ENCODE measurements at regions not wholly inside any gene's neighbourhood (a gene's known extent, or its start where the extent isn't known, plus 50 kb on each side); places are given as distances from the start of the nearest gene placed in this dataset.

GRCh38 chr5:33287242-33287641 is 153.5 kb upstream of the TARS1 start:
- TF ChIP-seq, protein P1, sequence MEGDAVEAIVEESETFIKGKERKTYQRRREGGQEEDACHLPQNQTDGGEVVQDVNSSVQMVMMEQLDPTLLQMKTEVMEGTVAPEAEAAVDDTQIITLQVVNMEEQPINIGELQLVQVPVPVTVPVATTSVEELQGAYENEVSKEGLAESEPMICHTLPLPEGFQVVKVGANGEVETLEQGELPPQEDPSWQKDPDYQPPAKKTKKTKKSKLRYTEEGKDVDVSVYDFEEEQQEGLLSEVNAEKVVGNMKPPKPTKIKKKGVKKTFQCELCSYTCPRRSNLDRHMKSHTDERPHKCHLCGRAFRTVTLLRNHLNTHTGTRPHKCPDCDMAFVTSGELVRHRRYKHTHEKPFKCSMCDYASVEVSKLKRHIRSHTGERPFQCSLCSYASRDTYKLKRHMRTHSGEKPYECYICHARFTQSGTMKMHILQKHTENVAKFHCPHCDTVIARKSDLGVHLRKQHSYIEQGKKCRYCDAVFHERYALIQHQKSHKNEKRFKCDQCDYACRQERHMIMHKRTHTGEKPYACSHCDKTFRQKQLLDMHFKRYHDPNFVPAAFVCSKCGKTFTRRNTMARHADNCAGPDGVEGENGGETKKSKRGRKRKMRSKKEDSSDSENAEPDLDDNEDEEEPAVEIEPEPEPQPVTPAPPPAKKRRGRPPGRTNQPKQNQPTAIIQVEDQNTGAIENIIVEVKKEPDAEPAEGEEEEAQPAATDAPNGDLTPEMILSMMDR (IDR thresholded peaks at IDR 0.05; ENCODE audit: low read depth, low read length): no peak
- no peaks in the 10 kb centered on the region for H3K27me3 ChIP-seq
- DNase-seq: no peak
- no peaks in the 10 kb centered on the region for H3K9me3 ChIP-seq
- no peaks in the 10 kb centered on the region for H3K4me1 ChIP-seq
- H3K4me3 ChIP-seq (ENCODE audit: low read depth, low read length): no peak overlapping the region
- no peaks in the 10 kb centered on the region for H3K36me3 ChIP-seq

DNA sequence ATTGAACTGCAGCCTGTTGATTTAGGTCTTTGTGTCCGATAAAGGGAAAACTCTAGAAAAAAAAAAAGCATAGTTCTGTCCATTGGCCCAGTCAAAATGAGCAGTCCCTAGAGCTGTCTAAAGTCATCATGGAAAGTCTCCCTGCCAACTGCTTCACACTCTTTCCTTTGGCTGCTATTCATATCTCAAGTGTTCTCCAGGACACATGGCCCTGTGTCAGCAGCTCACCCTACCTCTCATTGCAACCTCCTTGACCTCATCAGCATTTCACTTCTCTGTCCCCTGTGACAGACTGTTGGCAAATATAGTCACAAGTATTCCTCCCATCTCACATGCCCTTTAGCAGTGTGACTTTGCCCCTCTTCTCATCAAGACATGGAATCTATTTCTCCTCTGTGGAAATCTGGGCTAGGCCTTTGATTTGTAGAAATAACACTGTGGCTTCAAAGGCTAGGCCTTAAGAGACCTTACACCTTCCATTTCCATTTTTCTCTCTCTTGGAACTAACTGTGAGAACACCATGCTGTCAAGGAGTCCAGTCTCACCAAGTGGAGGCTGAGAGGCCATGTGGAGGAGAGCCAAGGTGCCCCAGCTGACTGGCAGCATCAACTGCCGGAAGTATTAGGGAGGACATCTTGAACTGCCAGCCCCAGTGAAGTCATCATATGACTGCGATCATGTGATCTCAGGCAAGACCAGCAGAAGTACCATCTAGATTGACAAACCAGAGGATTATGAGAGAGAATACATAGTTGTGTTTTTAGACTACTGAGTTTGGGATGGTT is 149.4 kb upstream of the TARS1 start:
- Histone ChIP-seq H3K27me3 (no peaks in the 10 kb centered on the region), H3K4me1 (no peaks in the 10 kb centered on the region), H3K9me3 (no peaks in the 10 kb centered on the region), H3K4me3 (ENCODE audit: low read depth, low read length) (no peak overlapping the region), H3K36me3 (no peaks in the 10 kb centered on the region)
- TF ChIP-seq, protein P1 (IDR thresholded peaks at IDR 0.05; ENCODE audit: low read depth, low read length): no peak
- no peak for DNase-seq

DNA sequence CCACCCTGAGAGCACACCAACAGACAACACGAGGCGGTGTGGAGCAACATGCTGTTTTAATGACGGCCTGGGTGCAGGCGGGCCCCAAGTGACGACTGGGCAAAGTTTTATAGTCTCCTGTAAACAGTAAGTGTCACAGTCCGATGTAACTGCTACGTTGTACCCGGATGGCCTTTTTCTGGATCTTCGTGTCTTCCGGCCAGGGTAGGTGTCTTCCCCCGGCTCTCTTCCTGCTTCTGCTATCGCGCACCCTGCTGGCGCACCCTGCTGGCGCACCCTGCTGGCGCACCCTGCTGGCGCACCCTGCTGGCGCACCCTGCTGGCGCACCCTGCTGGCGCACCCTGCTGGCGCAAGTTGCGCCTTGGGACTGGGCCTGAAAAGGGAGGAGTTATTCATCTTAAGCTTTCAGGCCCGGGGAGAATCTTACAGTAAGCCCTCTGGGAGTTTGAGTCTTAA is 143.0 kb upstream of the TARS1 start:
- peak; percentile 5 for DNase-seq
- Histone ChIP-seq H3K4me1 (no peaks in the 10 kb centered on the region), H3K36me3 (no peaks in the 10 kb centered on the region), H3K9me3 (no peaks in the 10 kb centered on the region), H3K27me3 (no peaks in the 10 kb centered on the region), H3K4me3 (ENCODE audit: low read depth, low read length) (no peak overlapping the region)
- TF ChIP-seq, protein P1 (IDR thresholded peaks at IDR 0.05; ENCODE audit: low read depth, low read length): 0 out of 2 replicates have a peak, but pooled peaks have one; percentile 9

GRCh38 chr5:33299621-33300208 is 141.1 kb upstream of the TARS1 start:
- no peaks in the 10 kb centered on the region for H3K9me3 ChIP-seq
- no peaks in the 10 kb centered on the region for H3K36me3 ChIP-seq
- H3K27me3 ChIP-seq: no peaks in the 10 kb centered on the region
- H3K4me1 ChIP-seq: no peaks in the 10 kb centered on the region
- DNase-seq: no peak
- TF ChIP-seq, protein P1 (IDR thresholded peaks at IDR 0.05; ENCODE audit: low read depth, low read length): peak; percentile 28
- no peak overlapping the region for H3K4me3 ChIP-seq (ENCODE audit: low read depth, low read length)

GRCh38 chr5:33300209-33300742 is 140.5 kb upstream of the TARS1 start:
- no peak overlapping the region for H3K4me3 ChIP-seq (ENCODE audit: low read depth, low read length)
- H3K9me3 ChIP-seq: no peaks in the 10 kb centered on the region
- no peaks in the 10 kb centered on the region for H3K4me1 ChIP-seq
- no peak for DNase-seq
- TF ChIP-seq, protein P1 (IDR thresholded peaks at IDR 0.05; ENCODE audit: low read depth, low read length): no peak
- no peaks in the 10 kb centered on the region for H3K36me3 ChIP-seq
- H3K27me3 ChIP-seq: no peaks in the 10 kb centered on the region
